ENCODE measurements at regions not wholly inside any gene's neighbourhood (a gene's known extent, or its start where the extent isn't known, plus 50 kb on each side); places are given as distances from the start of the nearest gene placed in this dataset.

GRCh38 chr2:62363166-62363565, 142.8 kb downstream of the TMEM17 start:
- H3K4me3 ChIP-seq = no peak overlapping the region
- 92% methylated on average over 3 of the region's 5 CpGs for WGBS
- H3K4me1 ChIP-seq = no peaks in the 10 kb centered on the region
- H3K27me3 ChIP-seq = no peaks in the 10 kb centered on the region
- no peak for TF ChIP-seq POLR2A (IDR thresholded peaks at IDR 0.05)
- no peak for TF ChIP-seq CTCF (IDR thresholded peaks at IDR 0.05)
- TF ChIP-seq POLR2AphosphoS5 (IDR thresholded peaks at IDR 0.05) = no peak
- TF ChIP-seq EP300 (IDR thresholded peaks at IDR 0.05) = no peak
- H3K9me3 ChIP-seq = no peaks in the 10 kb centered on the region
- no peak overlapping the region for H3K27ac ChIP-seq
- no peaks in the 10 kb centered on the region for H3K36me3 ChIP-seq
- no peak for DNase-seq (ENCODE audit: low spot score in 2 of 2)

GRCh38 chr2:62362561-62362960, 143.4 kb downstream of the TMEM17 start:
- no peak for DNase-seq (ENCODE audit: low spot score in 2 of 2)
- no peak for TF ChIP-seq CTCF (IDR thresholded peaks at IDR 0.05)
- no peak for TF ChIP-seq EP300 (IDR thresholded peaks at IDR 0.05)
- no peak for TF ChIP-seq POLR2A (IDR thresholded peaks at IDR 0.05)
- no peak for TF ChIP-seq POLR2AphosphoS5 (IDR thresholded peaks at IDR 0.05)
- Histone ChIP-seq H3K36me3 (no peaks in the 10 kb centered on the region), H3K4me3 (no peak overlapping the region), H3K27me3 (no peaks in the 10 kb centered on the region), H3K4me1 (no peaks in the 10 kb centered on the region), H3K9me3 (no peaks in the 10 kb centered on the region), H3K27ac (no peak overlapping the region)
- WGBS = 77% methylated on average over 7 of the region's 7 CpGs

DNA sequence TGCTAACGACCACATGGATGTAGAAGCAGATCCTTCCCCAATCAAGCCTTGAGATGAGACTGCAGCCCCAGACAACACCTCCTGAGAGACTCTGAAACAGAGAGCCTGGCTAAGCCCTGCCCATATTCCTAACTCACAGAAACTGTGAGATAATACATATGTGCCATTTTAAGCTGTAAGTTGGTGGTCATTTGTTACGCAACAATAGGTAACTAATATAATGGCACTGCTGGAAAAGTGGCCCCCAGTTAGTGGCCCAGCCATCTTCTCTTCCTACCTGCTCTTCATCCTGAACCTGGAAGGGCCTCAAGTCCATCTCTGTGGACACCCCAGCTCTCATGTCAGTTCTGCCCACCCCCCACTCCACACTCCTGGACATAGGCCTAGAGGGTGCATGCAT, 144.0 kb downstream of the TMEM17 start:
- WGBS = 92% methylated on average over 2 of the region's 2 CpGs
- Histone ChIP-seq H3K4me1 (no peaks in the 10 kb centered on the region), H3K36me3 (no peaks in the 10 kb centered on the region), H3K27ac (no peak overlapping the region), H3K9me3 (no peaks in the 10 kb centered on the region), H3K27me3 (no peaks in the 10 kb centered on the region), H3K4me3 (no peak overlapping the region)
- no peak for TF ChIP-seq EP300 (IDR thresholded peaks at IDR 0.05)
- TF ChIP-seq POLR2A (IDR thresholded peaks at IDR 0.05) = no peak
- TF ChIP-seq POLR2AphosphoS5 (IDR thresholded peaks at IDR 0.05) = no peak
- no peak for TF ChIP-seq CTCF (IDR thresholded peaks at IDR 0.05)
- DNase-seq (ENCODE audit: low spot score in 2 of 2) = no peak

- Histone ChIP-seq H3K4me3 (no peak overlapping the region), H3K27me3 (no peaks in the 10 kb centered on the region), H3K9me3 (no peaks in the 10 kb centered on the region), H3K4me1 (no peaks in the 10 kb centered on the region), H3K36me3 (no peaks in the 10 kb centered on the region), H3K27ac (no peak overlapping the region)
- DNase-seq (ENCODE audit: low spot score in 2 of 2) = no peak
- TF ChIP-seq POLR2A (IDR thresholded peaks at IDR 0.05) = no peak
- TF ChIP-seq CTCF (IDR thresholded peaks at IDR 0.05) = no peak
- no peak for TF ChIP-seq EP300 (IDR thresholded peaks at IDR 0.05)
- no peak for TF ChIP-seq POLR2AphosphoS5 (IDR thresholded peaks at IDR 0.05)
- 45% methylated on average over 9 of the region's 9 CpGs for WGBS
Observed at GRCh38 chr2:62354771-62355561, 151.0 kb downstream of the TMEM17 start.

GRCh38 chr2:62352031-62352430, 154.0 kb downstream of the TMEM17 start:
- WGBS = 97% methylated on average over 1 of the region's 1 CpG
- H3K4me3 ChIP-seq = no peak overlapping the region
- H3K27ac ChIP-seq = no peak overlapping the region
- no peaks in the 10 kb centered on the region for H3K27me3 ChIP-seq
- H3K36me3 ChIP-seq = no peaks in the 10 kb centered on the region
- TF ChIP-seq CTCF (IDR thresholded peaks at IDR 0.05) (no peak), POLR2AphosphoS5 (IDR thresholded peaks at IDR 0.05) (no peak), POLR2A (IDR thresholded peaks at IDR 0.05) (no peak), EP300 (IDR thresholded peaks at IDR 0.05) (no peak)
- no peak for DNase-seq (ENCODE audit: low spot score in 2 of 2)
- no peaks in the 10 kb centered on the region for H3K9me3 ChIP-seq
- H3K4me1 ChIP-seq = no peaks in the 10 kb centered on the region
